Spinal cord (tissue), 9 donors: ENCODE measurements at regions not wholly inside any gene's neighbourhood (a gene's known extent, or its start where the extent isn't known, plus 50 kb on each side); places are given as distances from the start of the nearest gene placed in this dataset.

Experiments used
- DNase-seq, 6 donors: peaks; one replicate each; pipeline versions ENCODE4 v3.0.0 to v3.0.0-alpha.2; 2013 to 2015; ENCODE audit warnings: low spot score in 6 of 6, low read depth in 4 of 6
- H3K27ac ChIP-seq: one replicate; pipeline ENCODE4 v1.5.1; 2013; ENCODE audit warnings: low read depth, low read length, control low read depth
- H3K27me3 ChIP-seq: one replicate; pipeline ENCODE4 v1.6.1; 2013; ENCODE audit warnings: low read length; ENCODE audit not compliant: control insufficient read depth, insufficient read depth
- H3K36me3 ChIP-seq: one replicate; pipeline ENCODE4 v1.6.1; 2013; ENCODE audit warnings: low read length; ENCODE audit not compliant: control insufficient read depth, insufficient read depth
- H3K4me1 ChIP-seq: one replicate; pipeline ENCODE4 v1.6.1; 2013; ENCODE audit warnings: low read length; ENCODE audit not compliant: control insufficient read depth, insufficient read depth
- H3K4me3 ChIP-seq: one replicate; pipeline ENCODE4 v1.5.1; 2013; ENCODE audit warnings: low read depth, low read length, control low read depth
- H3K9me3 ChIP-seq: one replicate; pipeline ENCODE4 v1.6.1; 2013; ENCODE audit warnings: low read length; ENCODE audit not compliant: control insufficient read depth, insufficient read depth
- WGBS: methylation state at CpG from one replicate; pipeline ENCODE4 v1.1.5; 2013; ENCODE audit warnings: missing lambda C conversion rate; ENCODE audit not compliant: insufficient coverage; 5-methylcytosine and 5-hydroxymethylcytosine counted together
- donor health status: healthy.

DNA sequence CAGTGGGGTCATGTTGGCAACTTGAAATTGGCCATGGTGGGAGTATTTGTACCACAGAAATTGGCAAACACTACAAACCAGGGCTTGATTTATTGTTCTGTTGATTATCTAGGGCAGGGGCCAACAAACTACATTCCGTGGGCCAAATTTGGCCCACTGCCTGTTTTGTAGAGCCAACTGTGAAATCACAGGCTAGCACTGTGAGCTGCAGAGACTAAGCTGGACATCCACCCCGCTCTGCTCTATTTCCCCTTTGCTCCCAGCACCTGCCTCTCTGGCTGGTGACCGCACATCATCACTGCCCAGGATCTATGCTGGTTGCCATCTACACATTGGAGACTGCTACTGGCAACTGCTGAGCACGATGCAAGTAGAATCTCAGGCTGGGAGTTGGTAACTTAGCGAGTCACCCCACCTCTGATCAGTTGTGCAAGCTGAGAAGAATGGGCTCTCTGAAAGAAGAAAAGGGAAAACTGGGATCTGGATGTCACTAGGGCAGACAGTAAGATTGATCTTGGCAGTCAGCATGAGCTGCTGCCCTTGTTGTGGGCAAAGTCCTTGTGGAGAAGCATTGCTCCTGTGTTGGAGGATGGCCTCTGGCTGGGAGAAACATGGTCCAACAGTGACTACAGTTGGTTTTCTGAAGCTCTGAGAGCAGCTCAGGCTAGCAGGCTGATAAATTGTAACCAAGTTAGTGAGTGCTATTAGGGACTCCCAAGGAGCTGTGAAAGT is 144.7 kb upstream of the RAD23B start:
- no peaks in the 10 kb centered on the region for H3K9me3 ChIP-seq
- 59% methylated on average over 4 of the region's 5 CpGs for WGBS
- no peaks in the 10 kb centered on the region for H3K4me1 ChIP-seq
- H3K27ac ChIP-seq = no peak overlapping the region
- no peak overlapping the region for H3K4me3 ChIP-seq
- no peaks in the 10 kb centered on the region for H3K36me3 ChIP-seq
- DNase-seq = peak in 1 of 6 donors; percentile 29
- no peaks in the 10 kb centered on the region for H3K27me3 ChIP-seq

DNA sequence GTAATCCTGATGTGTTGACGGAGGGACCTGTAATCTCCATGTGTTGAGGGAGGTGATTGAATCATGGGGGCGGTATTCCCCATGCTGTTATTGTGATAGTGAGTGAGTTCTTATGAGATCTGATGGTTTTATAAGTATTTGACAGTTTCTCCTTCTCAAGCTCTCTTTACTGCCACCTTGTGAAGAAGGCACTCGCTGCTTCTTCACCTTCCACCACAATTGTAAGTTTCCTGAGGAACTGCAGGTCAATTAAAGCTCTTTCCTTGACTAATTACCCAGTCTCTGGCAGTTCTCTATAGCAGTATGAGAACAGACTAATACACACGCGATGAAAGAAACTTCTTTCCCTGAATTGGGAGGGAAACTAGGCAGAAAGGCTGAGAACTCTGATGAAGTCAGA is 141.1 kb upstream of the RAD23B start:
- DNase-seq = peak in 1 of 6 donors; percentile 42
- Histone ChIP-seq H3K27ac (no peak overlapping the region), H3K36me3 (no peaks in the 10 kb centered on the region), H3K4me3 (no peak overlapping the region), H3K4me1 (no peaks in the 10 kb centered on the region), H3K9me3 (no peaks in the 10 kb centered on the region), H3K27me3 (no peaks in the 10 kb centered on the region)
- WGBS = no CpG with 5 or more reads among the region's 5 CpGs

DNA sequence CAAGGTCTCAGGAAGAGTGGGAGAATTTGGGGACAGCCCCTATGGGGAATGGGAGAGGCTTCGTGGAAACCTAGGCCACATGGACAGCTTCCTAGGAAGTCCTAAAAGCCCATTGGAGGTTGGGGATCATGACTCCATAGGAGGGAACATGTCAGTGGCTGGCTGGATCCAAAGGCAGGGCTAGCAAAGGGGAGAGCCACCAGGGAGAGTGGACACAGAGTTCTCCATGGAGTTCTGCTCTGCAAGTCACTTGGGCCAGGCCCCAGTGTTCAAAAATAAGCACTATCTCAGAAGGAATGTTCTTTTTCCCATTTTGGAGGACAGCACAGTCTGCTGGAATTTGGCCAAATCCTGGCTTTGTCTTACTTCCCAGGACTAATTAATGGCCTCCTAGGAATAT is 140.6 kb upstream of the RAD23B start:
- no peaks in the 10 kb centered on the region for H3K4me1 ChIP-seq
- H3K9me3 ChIP-seq = no peaks in the 10 kb centered on the region
- H3K27me3 ChIP-seq = no peaks in the 10 kb centered on the region
- no peak overlapping the region for H3K27ac ChIP-seq
- no peak for DNase-seq
- 82% methylated on average over 1 of the region's 1 CpG for WGBS
- H3K4me3 ChIP-seq = no peak overlapping the region
- H3K36me3 ChIP-seq = no peaks in the 10 kb centered on the region

DNA sequence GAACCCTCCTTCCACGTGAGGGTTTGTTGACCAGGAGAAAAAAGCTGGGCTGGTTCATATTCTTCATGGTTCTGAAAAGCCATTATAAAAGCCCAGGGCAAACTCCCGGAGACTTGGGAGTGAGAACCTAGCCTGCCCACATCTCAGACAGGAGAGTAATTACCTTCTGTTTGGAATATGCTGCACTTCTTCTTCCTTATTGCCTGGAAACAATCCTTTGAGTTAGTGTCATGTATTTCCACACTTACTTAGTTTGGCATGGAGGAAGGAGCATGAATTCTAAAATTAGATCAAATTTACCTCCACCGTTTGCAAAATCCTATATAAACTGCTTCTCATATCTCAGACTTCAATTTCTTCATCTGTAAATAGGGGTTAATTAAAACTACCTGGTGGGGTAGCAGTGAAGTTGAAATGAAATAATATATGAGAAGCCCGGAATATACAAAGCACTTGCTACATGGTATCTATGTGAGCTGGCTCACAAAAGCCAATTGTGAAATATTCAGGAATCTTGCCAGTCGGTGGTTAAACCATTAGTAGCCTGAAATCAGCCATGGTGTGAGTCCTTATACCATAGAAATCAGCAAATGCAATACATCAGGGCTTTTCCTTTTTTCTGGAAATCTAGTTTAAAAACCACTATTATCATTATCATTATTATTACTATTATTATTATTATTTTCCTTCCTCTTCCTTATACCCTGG is 140.0 kb upstream of the RAD23B start:
- Histone ChIP-seq H3K36me3 (no peaks in the 10 kb centered on the region), H3K4me1 (no peaks in the 10 kb centered on the region), H3K27me3 (no peaks in the 10 kb centered on the region), H3K4me3 (no peak overlapping the region), H3K9me3 (no peaks in the 10 kb centered on the region), H3K27ac (no peak overlapping the region)
- WGBS = 58% methylated on average over 2 of the region's 5 CpGs
- DNase-seq = no peak

DNA sequence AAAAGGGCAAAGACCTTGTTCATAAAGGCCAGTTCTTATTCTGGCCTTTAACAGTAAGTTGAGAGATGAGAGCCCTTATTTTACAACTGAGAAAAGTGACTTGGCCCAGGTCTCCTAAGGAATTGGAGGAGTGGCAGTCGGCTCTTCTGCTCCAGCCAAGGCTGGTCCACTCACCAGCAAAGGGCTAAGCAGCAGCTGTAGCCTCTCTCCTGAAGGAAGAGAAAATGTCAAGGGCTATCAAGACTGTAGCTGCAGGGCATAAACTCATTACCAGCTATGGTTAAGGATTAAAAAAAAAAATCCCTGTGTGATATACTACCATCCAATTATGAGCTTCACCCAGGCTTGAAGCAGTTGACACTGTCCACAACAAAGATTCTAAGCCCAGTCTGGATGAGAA is 138.6 kb upstream of the RAD23B start:
- WGBS = 93% methylated on average over 1 of the region's 1 CpG
- Histone ChIP-seq H3K36me3 (no peaks in the 10 kb centered on the region), H3K27ac (no peak overlapping the region), H3K4me1 (no peaks in the 10 kb centered on the region), H3K9me3 (no peaks in the 10 kb centered on the region), H3K27me3 (no peaks in the 10 kb centered on the region), H3K4me3 (no peak overlapping the region)
- DNase-seq = no peak

DNA sequence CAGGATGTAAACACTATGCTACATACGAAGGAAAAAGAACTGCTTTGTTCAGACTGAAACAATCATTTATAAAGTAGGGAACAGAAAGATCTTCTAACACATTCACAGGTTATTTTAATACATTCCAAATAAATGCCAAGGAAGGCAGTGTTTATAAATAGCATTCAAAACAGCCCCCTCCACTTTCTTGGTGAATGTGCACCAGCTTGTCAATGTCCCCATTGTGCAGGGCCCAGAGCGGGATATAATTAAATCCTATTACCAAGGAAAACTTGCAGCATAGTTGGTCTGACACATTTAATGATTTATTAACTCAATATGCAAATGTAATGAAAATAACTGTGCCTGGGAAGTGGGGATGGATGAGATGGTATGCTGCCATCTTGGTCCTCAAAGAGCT is 135.9 kb upstream of the RAD23B start:
- no peaks in the 10 kb centered on the region for H3K4me1 ChIP-seq
- no peaks in the 10 kb centered on the region for H3K27me3 ChIP-seq
- no peaks in the 10 kb centered on the region for H3K36me3 ChIP-seq
- no CpG with 5 or more reads among the region's 2 CpGs for WGBS
- H3K9me3 ChIP-seq = no peaks in the 10 kb centered on the region
- H3K27ac ChIP-seq = no peak overlapping the region
- H3K4me3 ChIP-seq = no peak overlapping the region
- DNase-seq = peak in 2 of 6 donors; percentile 9 to 31

DNA sequence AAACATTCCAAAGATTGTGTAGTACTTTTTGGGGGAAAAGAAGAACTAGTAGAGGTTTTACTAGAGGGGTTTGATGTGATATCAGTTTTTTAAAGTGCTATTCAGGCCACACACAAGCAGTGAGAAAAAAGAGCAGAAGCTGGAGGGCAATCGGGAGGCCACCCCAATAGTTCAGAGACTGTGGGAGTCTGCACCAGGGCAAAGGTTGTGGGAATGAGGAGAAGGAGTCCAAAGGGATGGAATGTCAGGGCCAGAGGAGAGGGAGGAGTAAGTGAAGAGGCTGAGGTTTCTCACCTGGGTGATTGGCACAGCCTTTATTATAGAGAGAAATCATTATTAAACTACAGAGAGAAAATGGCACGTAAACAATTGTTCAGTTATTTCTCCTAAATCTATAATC is 134.9 kb upstream of the RAD23B start:
- H3K4me3 ChIP-seq = no peak overlapping the region
- 100% methylated on average over 1 of the region's 2 CpGs for WGBS
- H3K36me3 ChIP-seq = no peaks in the 10 kb centered on the region
- H3K9me3 ChIP-seq = no peaks in the 10 kb centered on the region
- no peak for DNase-seq
- no peaks in the 10 kb centered on the region for H3K4me1 ChIP-seq
- no peak overlapping the region for H3K27ac ChIP-seq
- H3K27me3 ChIP-seq = no peaks in the 10 kb centered on the region

DNA sequence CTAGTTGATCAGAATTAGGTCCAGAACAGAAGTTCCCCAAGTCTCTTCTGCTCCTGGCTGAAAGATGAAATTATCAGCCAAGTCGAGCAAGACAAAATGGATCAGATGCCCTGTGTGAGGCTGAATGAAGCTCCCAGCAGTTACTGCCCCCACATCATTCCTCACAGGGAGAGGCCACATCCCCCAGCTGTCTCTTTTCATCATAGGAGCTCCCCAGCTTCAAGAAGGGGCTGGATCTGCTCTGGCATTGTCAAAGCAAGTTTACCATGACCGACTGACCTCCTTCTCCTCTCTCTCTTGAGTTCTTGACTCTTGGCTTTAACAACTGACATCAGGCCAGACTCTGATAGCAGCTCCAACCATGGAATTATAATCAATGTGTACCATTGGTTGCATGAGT is 133.3 kb upstream of the RAD23B start:
- 53% methylated on average over 2 of the region's 2 CpGs for WGBS
- no peak overlapping the region for H3K4me3 ChIP-seq
- H3K9me3 ChIP-seq = no peaks in the 10 kb centered on the region
- no peaks in the 10 kb centered on the region for H3K36me3 ChIP-seq
- H3K27me3 ChIP-seq = no peaks in the 10 kb centered on the region
- DNase-seq = no peak
- H3K27ac ChIP-seq = no peak overlapping the region
- no peaks in the 10 kb centered on the region for H3K4me1 ChIP-seq

DNA sequence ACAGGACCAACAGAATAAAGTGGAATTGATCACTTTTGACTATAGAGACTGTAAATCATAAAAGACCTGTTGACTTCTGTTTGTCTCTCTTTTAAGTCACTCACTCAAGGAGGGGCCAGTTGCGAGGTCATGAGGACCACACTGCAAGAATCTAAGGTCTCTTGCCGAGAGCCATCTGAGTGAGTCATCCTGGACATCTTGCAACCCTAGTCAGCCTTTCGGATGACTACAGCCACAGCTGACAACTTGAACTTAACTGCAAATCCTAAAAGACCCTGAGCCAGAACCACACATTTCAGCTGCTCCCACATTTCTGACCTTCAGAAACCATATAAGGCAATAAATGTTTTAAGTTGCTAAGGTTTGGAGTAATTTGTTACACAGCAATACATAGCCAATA is 129.7 kb upstream of the RAD23B start:
- DNase-seq = no peak
- 92% methylated on average over 3 of the region's 3 CpGs for WGBS
- no peak overlapping the region for H3K27ac ChIP-seq
- H3K4me3 ChIP-seq = no peak overlapping the region
- no peaks in the 10 kb centered on the region for H3K4me1 ChIP-seq
- H3K36me3 ChIP-seq = no peaks in the 10 kb centered on the region
- no peaks in the 10 kb centered on the region for H3K27me3 ChIP-seq
- no peaks in the 10 kb centered on the region for H3K9me3 ChIP-seq

DNA sequence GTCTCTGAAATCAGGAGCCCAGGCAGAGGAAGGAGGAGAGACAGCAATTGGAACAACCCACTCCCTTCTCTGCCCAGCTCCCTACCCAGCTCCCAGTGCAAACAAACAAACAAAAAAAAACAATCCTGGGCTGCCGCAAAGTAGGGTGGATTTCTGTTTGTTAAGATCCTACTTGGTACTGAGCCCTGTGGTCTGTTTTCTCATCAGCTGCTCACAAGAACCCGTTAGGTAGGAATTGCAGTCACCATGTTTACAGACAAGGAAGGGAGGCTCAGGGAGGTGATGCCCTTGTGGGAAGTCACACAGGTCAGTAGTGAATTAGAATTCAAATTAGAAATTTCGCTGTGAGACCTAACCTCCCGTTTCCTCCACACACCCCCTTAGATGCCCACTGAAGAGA is 128.8 kb upstream of the RAD23B start:
- no peaks in the 10 kb centered on the region for H3K36me3 ChIP-seq
- no peaks in the 10 kb centered on the region for H3K9me3 ChIP-seq
- no peaks in the 10 kb centered on the region for H3K27me3 ChIP-seq
- DNase-seq = no peak
- WGBS = 67% methylated on average over 1 of the region's 4 CpGs
- H3K4me1 ChIP-seq = no peaks in the 10 kb centered on the region
- H3K27ac ChIP-seq = no peak overlapping the region
- H3K4me3 ChIP-seq = no peak overlapping the region
